HG02885 (cell line): ENCODE measurements at regions not wholly inside any gene's neighbourhood (a gene's known extent, or its start where the extent isn't known, plus 50 kb on each side); places are given as distances from the start of the nearest gene placed in this dataset.
A peak's percentile ranks its signal among the peaks of the same experiment; 100 is the strongest.

Experiments used
- ATAC-seq: cut with Tn5 transposase; IDR thresholded peaks from one replicate; pipeline ENCODE4 v1.9.1; 2021; ENCODE audit warnings: mild to moderate bottlenecking; ENCODE audit not compliant: unreplicated experiment, poor library complexity

DNA sequence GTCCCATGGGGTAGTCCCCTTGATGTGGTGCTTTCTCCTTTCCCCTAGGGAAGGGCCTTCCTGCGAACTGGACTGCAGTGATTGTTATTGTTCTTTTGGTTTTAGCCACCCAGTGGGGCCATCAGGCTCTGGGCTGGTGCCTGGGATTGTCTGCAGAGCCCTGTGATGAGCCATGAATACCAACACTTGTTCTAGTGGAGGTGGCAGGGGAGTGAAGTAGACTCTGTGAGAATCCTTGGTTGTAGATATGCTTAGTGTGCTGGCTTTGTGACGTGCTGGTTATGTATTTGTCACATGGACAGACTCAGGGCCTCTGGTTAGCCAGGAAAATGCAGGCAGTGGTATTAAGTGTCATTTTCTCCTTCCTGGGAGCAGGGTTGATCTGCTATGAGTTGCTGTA, 51.8 kb upstream of the NDUFB4 start:
- ATAC-seq = no peak

- no peak for ATAC-seq
These were observed 59.5 kb upstream of the NDUFB4 start for GRCh38 chr3:120536642-120537041.

DNA sequence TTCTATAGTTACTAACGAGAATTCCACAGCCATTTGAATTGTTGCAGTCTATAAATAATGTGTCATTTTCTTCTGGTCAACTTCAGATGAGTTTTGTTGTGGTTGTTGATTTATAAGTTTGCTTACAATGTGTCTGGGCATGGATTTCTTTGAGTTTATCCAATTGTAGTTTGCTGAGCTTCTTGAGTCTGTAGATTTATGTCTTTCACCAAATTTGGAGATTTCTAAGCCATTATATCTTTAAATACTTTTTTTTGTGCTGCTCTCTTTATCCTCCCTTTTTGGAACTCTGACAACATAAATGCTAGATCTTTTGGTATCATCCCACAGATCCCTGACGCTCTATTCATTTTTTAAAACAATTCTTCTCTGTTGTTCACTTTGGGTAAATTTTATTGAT, 63.2 kb upstream of the NDUFB4 start:
- no peak for ATAC-seq

GRCh38 chr3:120528163-120528562, 68.0 kb upstream of the NDUFB4 start:
- peak; percentile 47 for ATAC-seq

GRCh38 chr3:120526011-120526870, 69.9 kb upstream of the NDUFB4 start:
- no peak for ATAC-seq

- no peak for ATAC-seq
These were observed 71.8 kb upstream of the NDUFB4 start for GRCh38 chr3:120524171-120524923.

GRCh38 chr3:120516136-120516535, 65.3 kb upstream of the FSTL1 start:
- no peak for ATAC-seq

- ATAC-seq = no peak
These were observed 61.9 kb upstream of the FSTL1 start for GRCh38 chr3:120512655-120513054.

GRCh38 chr3:120506828-120507774, 56.3 kb upstream of the FSTL1 start:
- ATAC-seq = no peak

GRCh38 chr3:120506076-120506827, 55.5 kb upstream of the FSTL1 start:
- no peak for ATAC-seq

DNA sequence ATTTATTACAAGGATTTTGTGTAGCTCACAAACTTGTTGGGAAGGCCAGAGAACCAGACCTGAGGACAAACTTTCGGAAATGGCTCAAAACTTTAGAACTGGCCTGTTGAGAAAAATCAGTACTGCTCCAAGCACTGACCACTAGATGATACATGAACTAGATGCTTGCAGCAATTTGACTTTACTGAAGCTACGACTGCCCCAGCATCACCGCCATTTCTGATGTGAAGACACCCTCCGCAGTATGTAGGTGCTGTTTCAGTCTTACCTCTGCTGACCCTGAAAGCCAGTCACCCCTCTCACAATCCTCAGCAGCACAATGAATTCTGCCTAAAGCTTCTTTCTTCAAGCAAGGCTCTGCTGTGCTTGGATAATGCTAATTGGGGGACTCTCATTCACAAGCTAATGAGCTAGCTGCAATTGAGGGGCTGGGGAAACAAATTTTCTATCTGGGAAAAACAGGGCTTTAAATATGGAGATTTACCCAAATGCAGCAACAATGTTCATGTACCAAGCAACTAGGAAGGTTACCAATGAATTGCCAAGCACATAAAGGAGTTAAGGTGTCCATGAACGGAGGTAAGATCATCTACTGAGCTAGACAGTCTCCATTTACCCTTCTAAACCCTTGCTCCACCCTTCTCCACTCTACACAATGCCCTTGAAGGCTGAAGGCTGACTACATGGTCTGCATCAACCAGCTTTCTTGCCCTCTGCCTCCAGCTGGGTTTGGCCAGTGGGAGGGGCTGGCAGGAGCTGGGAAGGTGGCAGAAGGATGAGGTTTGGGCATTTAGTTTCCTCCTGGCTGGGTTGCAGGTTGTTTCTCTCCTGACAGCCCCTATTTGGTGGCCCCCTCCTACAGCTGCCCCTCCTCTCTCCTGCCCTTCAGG, 53.2 kb upstream of the FSTL1 start:
- ATAC-seq = no peak

GRCh38 chr3:120502116-120502515, 51.3 kb upstream of the FSTL1 start:
- ATAC-seq = no peak
